ENCODE measurements at regions not wholly inside any gene's neighbourhood (a gene's known extent, or its start where the extent isn't known, plus 50 kb on each side); places are given as distances from the start of the nearest gene placed in this dataset.

GRCh38 chr7:30212701-30213111 is 71.7 kb upstream of the ZNRF2 start:
- DNase-seq: peak in 5 of 56 donors; percentile 2 to 17 (median 7)

GRCh38 chr7:30213637-30214036 is 70.8 kb upstream of the ZNRF2 start:
- DNase-seq: no peak

DNA sequence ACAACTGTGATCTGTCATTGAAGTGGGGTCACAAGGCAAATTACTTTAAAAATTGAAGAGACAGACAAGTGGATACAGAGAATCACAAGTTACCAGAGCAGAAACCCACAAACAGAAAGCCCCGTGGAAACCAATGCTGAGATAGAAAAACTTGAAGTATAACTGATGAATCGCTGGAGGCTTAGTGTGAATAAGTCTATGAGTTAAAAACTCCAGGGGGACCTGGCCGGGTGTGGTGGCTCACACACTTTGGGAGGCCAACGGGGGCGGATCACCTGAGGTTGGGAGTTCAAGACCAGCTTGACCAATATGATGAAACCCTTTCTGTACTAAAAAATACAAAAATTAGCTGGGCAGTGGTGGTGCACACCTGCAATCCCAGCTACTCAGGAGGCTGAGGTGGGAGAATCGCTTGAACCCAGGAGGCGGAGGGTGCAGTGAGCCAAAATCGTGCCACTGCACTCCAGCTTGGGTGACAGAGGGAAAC is 69.7 kb upstream of the ZNRF2 start:
- no peak for DNase-seq

DNA sequence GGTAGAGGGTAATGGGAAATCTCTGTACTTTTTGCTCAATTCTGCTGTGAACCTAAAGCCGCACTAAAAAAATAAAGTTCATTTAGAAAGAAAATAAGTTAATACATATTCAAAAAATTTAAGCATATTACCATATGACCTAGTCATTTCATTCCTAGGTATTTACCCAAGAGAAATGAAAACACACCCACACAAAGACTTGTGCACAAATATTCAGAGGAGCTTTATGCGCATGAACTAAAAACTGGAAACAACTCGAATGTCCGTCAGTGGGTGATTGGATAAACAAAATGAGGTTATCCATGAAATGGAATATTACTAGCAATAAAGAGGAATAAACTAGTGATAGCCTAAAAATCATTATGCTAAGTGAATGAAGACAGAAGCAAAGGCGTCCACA is 62.6 kb upstream of the ZNRF2 start:
- DNase-seq: no peak

- no peak for DNase-seq
Measured at GRCh38 chr7:30222515-30223215, 61.7 kb upstream of the ZNRF2 start.

- no peak for DNase-seq
Measured at GRCh38 chr7:30223896-30224295, 60.5 kb upstream of the ZNRF2 start.

GRCh38 chr7:30224511-30225062 is 59.8 kb upstream of the ZNRF2 start:
- DNase-seq: no peak

DNA sequence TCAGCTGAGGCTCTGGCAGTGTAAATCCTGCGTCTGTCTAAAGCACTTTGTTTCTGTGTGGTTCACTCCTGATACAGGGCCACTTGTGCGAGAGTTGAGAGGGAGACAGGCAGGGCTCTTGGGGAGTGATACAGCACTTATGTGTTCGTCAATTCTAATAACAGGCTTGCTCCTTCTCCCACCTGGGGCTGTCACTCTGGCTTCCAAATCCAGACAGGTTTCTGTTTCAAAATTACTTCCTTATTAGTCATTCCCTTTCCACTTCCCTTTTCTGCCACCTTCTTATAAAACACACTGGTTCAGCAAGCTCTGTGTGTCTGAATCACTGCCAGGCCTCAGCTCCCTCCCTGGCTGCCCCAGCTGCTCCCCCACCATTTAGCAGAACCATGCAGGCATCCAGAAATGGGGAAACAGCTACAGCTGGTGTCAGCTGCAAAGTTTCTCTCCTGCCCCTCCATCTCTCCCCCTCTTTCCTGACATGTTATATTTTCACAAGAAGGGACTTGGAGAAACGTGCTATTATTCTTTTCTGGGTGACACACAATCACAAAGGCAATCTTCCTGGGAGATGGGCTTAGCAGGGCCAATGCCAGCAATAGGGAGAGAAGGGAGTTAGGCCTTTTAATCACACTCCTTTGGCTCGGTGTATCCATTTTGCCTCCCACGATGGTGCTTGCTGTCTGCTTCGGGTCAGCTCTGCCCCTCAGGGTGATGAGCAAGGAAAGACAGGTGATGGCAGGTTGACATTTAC is 58.4 kb upstream of the ZNRF2 start:
- DNase-seq: peak in 47 of 56 donors; percentile 10 to 78 (median 48)

DNA sequence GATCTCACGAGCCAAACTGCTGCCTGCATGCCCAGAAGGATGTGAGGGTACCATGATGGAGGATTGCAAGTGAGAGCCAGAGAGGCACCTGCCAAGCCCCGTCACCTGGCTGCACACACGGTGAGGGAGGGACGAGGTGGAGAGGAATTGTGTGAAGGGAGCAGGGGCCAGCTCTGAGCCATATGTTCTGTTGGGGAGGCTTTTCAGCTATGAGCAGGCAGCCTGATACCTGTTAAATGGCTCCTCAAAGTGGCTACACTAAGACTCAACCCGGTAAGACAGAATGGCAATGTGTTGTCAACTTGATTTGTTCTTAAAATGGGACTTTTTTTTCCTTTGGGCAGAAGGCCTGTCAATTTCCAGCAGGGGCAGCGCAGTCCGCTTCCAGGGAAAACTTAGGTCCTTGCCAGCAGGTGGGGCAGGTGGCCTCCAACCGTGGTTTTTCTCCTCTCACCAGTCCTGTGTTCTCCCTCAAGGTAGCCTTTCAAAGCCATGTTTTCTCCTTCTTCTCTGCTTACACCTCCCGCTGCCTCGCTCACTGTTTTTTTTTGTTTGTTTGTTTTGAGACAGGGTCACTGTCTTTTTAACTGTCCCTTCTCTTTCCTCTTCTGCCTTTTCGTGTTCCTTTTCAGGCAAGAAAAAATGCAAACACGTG is 57.7 kb upstream of the ZNRF2 start:
- no peak for DNase-seq

DNA sequence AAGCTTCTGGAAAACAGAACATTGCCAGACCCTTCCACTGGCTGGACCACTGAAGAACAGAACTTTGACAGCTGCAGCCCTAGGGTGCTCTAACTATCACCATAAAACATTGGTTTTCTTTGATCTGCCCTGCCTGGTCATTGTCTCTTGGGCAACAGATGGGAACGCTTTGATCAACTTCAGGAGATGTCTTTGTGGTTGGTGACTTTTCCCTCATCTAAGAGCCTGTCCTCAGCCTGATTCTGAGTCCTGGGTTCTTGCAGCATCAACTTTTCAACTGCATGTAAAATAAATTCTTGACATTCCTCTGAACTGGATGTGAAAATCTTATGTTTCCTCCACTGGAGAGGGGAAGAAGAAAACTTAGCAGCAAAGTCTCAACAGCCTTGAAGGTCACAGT is 53.1 kb upstream of the ZNRF2 start:
- no peak for DNase-seq

GRCh38 chr7:30232391-30232790 is 52.0 kb upstream of the ZNRF2 start:
- no peak for DNase-seq
